AG09309 (cell line): ENCODE measurements at regions not wholly inside any gene's neighbourhood (a gene's known extent, or its start where the extent isn't known, plus 50 kb on each side); places are given as distances from the start of the nearest gene placed in this dataset.

ENCODE experiments used
- DNase-seq: peaks from one replicate; pipeline ENCODE4 v3.0.0-alpha.2; 2010; ENCODE audit warnings: low read depth
- H3K4me3 ChIP-seq: 2 replicates; pipeline ENCODE4 v1.5.1; 2011; ENCODE audit warnings: mild to moderate bottlenecking, low read depth, low read length, moderate library complexity; ENCODE audit not compliant: control insufficient read depth
- TF ChIP-seq, protein P1 (sequence below): IDR thresholded peaks from 2 replicates; pipeline ENCODE4 v1.5.1; 2011; ENCODE audit warnings: mild to moderate bottlenecking, low read depth, low read length, inconsistent platforms; ENCODE audit not compliant: insufficient read depth, control insufficient read depth; ENCODE audit errors: missing control alignments

DNA sequence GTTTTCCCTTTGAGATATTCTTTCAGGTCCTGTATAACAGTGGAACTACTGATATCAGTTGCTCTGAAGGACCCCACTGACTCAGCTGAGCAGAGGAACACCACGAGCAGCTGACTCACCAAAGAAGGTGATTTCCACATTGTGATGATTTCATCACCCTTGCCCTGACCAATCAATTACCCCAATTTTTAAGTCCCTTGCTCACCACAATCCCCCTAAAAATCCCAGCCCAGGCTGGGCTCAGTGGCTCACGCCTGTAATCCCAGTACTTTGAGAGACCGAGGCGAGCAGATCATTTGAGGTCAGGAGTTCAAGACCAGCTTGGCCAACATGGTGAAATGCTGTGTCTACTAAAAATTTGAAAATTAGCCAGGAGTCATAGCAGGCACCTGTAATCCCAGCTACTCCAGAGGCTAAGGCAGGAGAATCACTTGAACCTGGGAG lies 125.3 kb upstream of the ABCA1 start:
- no peak overlapping the region for H3K4me3 ChIP-seq
- TF ChIP-seq, protein P1, sequence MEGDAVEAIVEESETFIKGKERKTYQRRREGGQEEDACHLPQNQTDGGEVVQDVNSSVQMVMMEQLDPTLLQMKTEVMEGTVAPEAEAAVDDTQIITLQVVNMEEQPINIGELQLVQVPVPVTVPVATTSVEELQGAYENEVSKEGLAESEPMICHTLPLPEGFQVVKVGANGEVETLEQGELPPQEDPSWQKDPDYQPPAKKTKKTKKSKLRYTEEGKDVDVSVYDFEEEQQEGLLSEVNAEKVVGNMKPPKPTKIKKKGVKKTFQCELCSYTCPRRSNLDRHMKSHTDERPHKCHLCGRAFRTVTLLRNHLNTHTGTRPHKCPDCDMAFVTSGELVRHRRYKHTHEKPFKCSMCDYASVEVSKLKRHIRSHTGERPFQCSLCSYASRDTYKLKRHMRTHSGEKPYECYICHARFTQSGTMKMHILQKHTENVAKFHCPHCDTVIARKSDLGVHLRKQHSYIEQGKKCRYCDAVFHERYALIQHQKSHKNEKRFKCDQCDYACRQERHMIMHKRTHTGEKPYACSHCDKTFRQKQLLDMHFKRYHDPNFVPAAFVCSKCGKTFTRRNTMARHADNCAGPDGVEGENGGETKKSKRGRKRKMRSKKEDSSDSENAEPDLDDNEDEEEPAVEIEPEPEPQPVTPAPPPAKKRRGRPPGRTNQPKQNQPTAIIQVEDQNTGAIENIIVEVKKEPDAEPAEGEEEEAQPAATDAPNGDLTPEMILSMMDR = no peak
- peak; percentile 66 for DNase-seq

DNA sequence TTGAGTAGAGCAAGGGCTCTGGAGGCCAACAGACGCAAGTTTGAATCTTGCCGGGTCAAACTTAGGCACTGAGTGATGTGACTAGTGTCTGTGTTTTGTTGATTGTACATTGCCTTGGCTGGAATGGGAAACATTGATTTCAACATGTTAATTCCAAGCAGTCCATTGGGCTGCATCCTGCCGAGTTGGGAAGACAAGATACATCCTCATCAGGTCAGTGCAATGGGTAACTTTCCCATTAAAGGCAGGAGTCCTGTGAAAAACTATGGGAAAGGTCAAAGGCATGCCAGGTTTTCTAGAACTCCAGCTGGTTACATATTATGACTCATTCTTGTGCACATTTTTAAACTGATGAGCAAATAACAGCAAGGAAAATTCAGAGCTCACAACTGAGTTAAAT lies 126.5 kb upstream of the ABCA1 start:
- TF ChIP-seq, protein P1 = no peak
- no peak overlapping the region for H3K4me3 ChIP-seq
- DNase-seq = peak; percentile 45

- DNase-seq = no peak
- TF ChIP-seq, protein P1 = no peak
These were observed 128.0 kb upstream of the ABCA1 start for GRCh38 chr9:105055917-105056316.

DNA sequence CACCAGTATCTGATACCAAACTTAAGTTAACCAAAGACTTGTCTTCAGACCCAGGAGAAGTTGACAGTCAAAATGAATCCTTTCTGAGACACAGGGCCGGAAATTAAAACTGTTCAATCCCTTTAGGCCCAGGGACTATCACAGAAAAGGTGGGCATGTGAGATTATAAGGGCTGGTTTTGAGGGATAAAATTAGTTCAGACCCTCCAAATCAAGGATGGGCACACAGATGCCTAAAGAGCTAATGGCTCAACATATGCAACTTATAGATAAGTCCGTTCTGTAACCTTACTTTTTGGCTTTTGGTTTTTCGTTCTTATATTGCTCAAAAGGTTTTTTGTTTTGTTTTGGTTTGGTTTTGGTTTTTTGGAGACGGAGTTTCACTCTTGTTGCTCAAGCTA lies 129.6 kb upstream of the ABCA1 start:
- no peak overlapping the region for H3K4me3 ChIP-seq
- TF ChIP-seq, protein P1 = no peak
- DNase-seq = no peak

More at GRCh38 chr9:105055917-105056316, 128.0 kb upstream of the ABCA1 start:
- no peak overlapping the region for H3K4me3 ChIP-seq

GRCh38 chr9:105059252-105059651 lies 131.3 kb upstream of the ABCA1 start:
- TF ChIP-seq, protein P1 = no peak
- no peak for DNase-seq
- H3K4me3 ChIP-seq = no peak overlapping the region

GRCh38 chr9:105062222-105062855 lies 134.4 kb upstream of the ABCA1 start:
- no peak overlapping the region for H3K4me3 ChIP-seq
- no peak for DNase-seq
- TF ChIP-seq, protein P1 = no peak
